ENCODE measurements at regions not wholly inside any gene's neighbourhood (a gene's known extent, or its start where the extent isn't known, plus 50 kb on each side); places are given as distances from the start of the nearest gene placed in this dataset.

GRCh38 chr13:97849305-97849704, 104.2 kb upstream of the IPO5 start:
- TF ChIP-seq CTCF (IDR thresholded peaks at IDR 0.05; ENCODE audit: insufficient read depth, low read depth, low read length): peak; percentile 43
- peak; percentile 15 for DNase-seq (ENCODE audit: low read depth)
- H3K4me3 ChIP-seq (ENCODE audit: low read depth, low read length): no peak overlapping the region

GRCh38 chr13:97851269-97851668, 102.2 kb upstream of the IPO5 start:
- no peak for TF ChIP-seq CTCF (IDR thresholded peaks at IDR 0.05; ENCODE audit: insufficient read depth, low read depth, low read length)
- peak; percentile 41 for DNase-seq (ENCODE audit: low read depth)

GRCh38 chr13:97852181-97852874, 101.1 kb upstream of the IPO5 start:
- TF ChIP-seq CTCF (IDR thresholded peaks at IDR 0.05; ENCODE audit: insufficient read depth, low read depth, low read length): no peak
- no peak overlapping the region for H3K4me3 ChIP-seq (ENCODE audit: low read depth, low read length)
- no peak for DNase-seq (ENCODE audit: low read depth)

More at GRCh38 chr13:97851269-97851668, 102.2 kb upstream of the IPO5 start:
- H3K4me3 ChIP-seq (ENCODE audit: low read depth, low read length): no peak overlapping the region

- peak; percentile 13 for DNase-seq (ENCODE audit: low read depth)
- H3K4me3 ChIP-seq (ENCODE audit: low read depth, low read length): no peak overlapping the region
- no peak for TF ChIP-seq CTCF (IDR thresholded peaks at IDR 0.05; ENCODE audit: insufficient read depth, low read depth, low read length)
Observed at GRCh38 chr13:97853550-97853949, 99.9 kb upstream of the IPO5 start.

GRCh38 chr13:97855570-97856303, 97.7 kb upstream of the IPO5 start:
- TF ChIP-seq CTCF (IDR thresholded peaks at IDR 0.05; ENCODE audit: insufficient read depth, low read depth, low read length): peak; percentile 82
- peak; percentile 86 for DNase-seq (ENCODE audit: low read depth)
- H3K4me3 ChIP-seq (ENCODE audit: low read depth, low read length): no peak overlapping the region

GRCh38 chr13:97856304-97856675, 97.2 kb upstream of the IPO5 start:
- DNase-seq (ENCODE audit: low read depth): no peak
- no peak overlapping the region for H3K4me3 ChIP-seq (ENCODE audit: low read depth, low read length)
- no peak for TF ChIP-seq CTCF (IDR thresholded peaks at IDR 0.05; ENCODE audit: insufficient read depth, low read depth, low read length)

All from fibroblast of villous mesenchyme (primary cell).